ENCODE measurements at regions not wholly inside any gene's neighbourhood (a gene's known extent, or its start where the extent isn't known, plus 50 kb on each side); places are given as distances from the start of the nearest gene placed in this dataset.

- H3K4me1 ChIP-seq: no peaks in the 10 kb centered on the region
- H3K27ac ChIP-seq: no peak overlapping the region
- H3K27me3 ChIP-seq: no peaks in the 10 kb centered on the region
- no peak overlapping the region for H3K4me3 ChIP-seq
- no peak for TF ChIP-seq CTCF (IDR thresholded peaks at IDR 0.05)
- no peak for TF ChIP-seq POLR2AphosphoS5 (IDR thresholded peaks at IDR 0.05; ENCODE audit: insufficient read depth in 1 of 2, low read depth in 1 of 2)
- TF ChIP-seq POLR2A (IDR thresholded peaks at IDR 0.05): no peak
- H3K36me3 ChIP-seq: no peaks in the 10 kb centered on the region
- intact Hi-C loops (cut with DNase I): no loop called here
- DNase-seq (ENCODE audit: extremely low spot score in 2 of 2): no peak
- no peaks in the 10 kb centered on the region for H3K9me3 ChIP-seq
Observed at GRCh38 chr10:9643782-9644181, 1373.9 kb upstream of the CELF2 start.

DNA sequence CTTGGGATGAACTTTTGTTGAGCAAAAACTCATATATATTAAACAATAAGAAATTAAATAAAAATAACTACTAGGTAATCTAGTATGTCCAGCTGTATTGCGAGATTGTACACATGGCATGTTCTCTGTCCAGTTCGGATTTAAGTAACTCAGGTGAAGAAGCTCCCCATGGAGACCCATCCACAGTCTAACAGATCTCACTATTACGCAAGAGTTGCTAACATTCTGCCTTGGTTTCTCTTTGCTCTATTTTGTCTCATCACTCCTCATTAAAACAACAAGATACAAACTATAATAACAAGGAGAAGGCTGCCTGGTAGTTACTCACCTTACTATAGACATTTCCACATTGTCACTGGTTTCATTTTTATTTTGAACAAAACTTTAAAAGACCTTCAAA, 1372.3 kb upstream of the CELF2 start:
- TF ChIP-seq POLR2AphosphoS5 (IDR thresholded peaks at IDR 0.05; ENCODE audit: insufficient read depth in 1 of 2, low read depth in 1 of 2) (no peak), POLR2A (IDR thresholded peaks at IDR 0.05) (no peak), CTCF (IDR thresholded peaks at IDR 0.05) (no peak)
- no peak for DNase-seq (ENCODE audit: extremely low spot score in 2 of 2)
- H3K36me3 ChIP-seq: no peaks in the 10 kb centered on the region
- H3K27me3 ChIP-seq: no peaks in the 10 kb centered on the region
- H3K27ac ChIP-seq: no peak overlapping the region
- intact Hi-C loops (cut with DNase I): no loop called here
- H3K9me3 ChIP-seq: no peaks in the 10 kb centered on the region
- no peak overlapping the region for H3K4me3 ChIP-seq
- H3K4me1 ChIP-seq: no peaks in the 10 kb centered on the region

- no peak overlapping the region for H3K27ac ChIP-seq
- H3K9me3 ChIP-seq: no peaks in the 10 kb centered on the region
- no peak for DNase-seq (ENCODE audit: extremely low spot score in 2 of 2)
- no peaks in the 10 kb centered on the region for H3K27me3 ChIP-seq
- no peaks in the 10 kb centered on the region for H3K36me3 ChIP-seq
- no peaks in the 10 kb centered on the region for H3K4me1 ChIP-seq
- TF ChIP-seq CTCF (IDR thresholded peaks at IDR 0.05) (no peak), POLR2A (IDR thresholded peaks at IDR 0.05) (no peak), POLR2AphosphoS5 (IDR thresholded peaks at IDR 0.05; ENCODE audit: insufficient read depth in 1 of 2, low read depth in 1 of 2) (no peak)
- intact Hi-C loops (cut with DNase I): no loop called here
- H3K4me3 ChIP-seq: no peak overlapping the region
Observed at GRCh38 chr10:9645928-9646600, 1371.6 kb upstream of the CELF2 start.

DNA sequence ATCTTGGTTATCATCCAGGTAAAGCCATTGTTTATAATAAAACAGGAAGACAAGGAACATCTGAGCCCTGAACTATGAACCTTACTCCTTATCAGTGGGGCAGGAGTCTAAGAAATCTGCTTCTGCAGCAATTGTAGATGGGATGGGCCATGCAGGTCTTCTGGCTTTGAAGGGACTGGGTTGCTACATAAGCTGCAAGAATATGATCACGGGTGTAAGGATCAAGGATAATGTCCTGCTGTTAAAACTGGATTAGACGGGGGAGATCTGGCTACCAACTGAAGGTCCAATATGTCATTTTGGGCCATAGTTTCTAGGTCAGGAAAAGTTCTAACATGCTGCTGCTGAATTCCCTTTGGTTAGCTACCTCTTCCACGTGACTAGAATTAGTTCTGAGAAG, 1363.4 kb upstream of the CELF2 start:
- TF ChIP-seq POLR2A (IDR thresholded peaks at IDR 0.05) (no peak), CTCF (IDR thresholded peaks at IDR 0.05) (no peak), POLR2AphosphoS5 (IDR thresholded peaks at IDR 0.05; ENCODE audit: insufficient read depth in 1 of 2, low read depth in 1 of 2) (no peak)
- intact Hi-C loops (cut with DNase I): no loop called here
- no peaks in the 10 kb centered on the region for H3K9me3 ChIP-seq
- no peaks in the 10 kb centered on the region for H3K4me1 ChIP-seq
- H3K4me3 ChIP-seq: no peak overlapping the region
- no peak for DNase-seq (ENCODE audit: extremely low spot score in 2 of 2)
- H3K27me3 ChIP-seq: no peaks in the 10 kb centered on the region
- no peaks in the 10 kb centered on the region for H3K36me3 ChIP-seq
- no peak overlapping the region for H3K27ac ChIP-seq

DNA sequence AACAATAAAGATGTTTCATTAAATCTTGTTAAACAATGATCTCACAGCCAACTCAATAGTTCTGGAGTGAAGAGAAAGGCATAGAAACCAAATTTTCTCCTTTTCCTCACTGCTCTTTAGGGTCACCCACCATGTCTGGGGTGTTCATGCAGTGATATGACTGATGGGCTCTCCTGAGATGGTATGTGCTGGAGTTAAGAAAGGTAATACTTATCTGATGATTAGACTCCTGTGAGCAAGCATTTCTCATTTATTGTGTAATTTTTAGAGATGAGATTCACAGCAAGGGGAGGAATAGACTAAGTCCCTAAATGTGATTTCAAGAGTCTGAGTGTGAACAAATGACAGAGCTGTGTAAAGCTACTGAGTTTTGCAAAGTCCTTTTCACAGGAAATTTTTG, 1361.3 kb upstream of the CELF2 start:
- no peak overlapping the region for H3K27ac ChIP-seq
- intact Hi-C loops (cut with DNase I): no loop called here
- no peaks in the 10 kb centered on the region for H3K36me3 ChIP-seq
- no peak overlapping the region for H3K4me3 ChIP-seq
- TF ChIP-seq CTCF (IDR thresholded peaks at IDR 0.05) (no peak), POLR2A (IDR thresholded peaks at IDR 0.05) (no peak), POLR2AphosphoS5 (IDR thresholded peaks at IDR 0.05; ENCODE audit: insufficient read depth in 1 of 2, low read depth in 1 of 2) (no peak)
- H3K9me3 ChIP-seq: no peaks in the 10 kb centered on the region
- no peak for DNase-seq (ENCODE audit: extremely low spot score in 2 of 2)
- no peaks in the 10 kb centered on the region for H3K4me1 ChIP-seq
- no peaks in the 10 kb centered on the region for H3K27me3 ChIP-seq
